GM12878 (cell line): ENCODE measurements at regions not wholly inside any gene's neighbourhood (a gene's known extent, or its start where the extent isn't known, plus 50 kb on each side); places are given as distances from the start of the nearest gene placed in this dataset.

Source experiments
- ATAC-seq: fragments of 200-7000 bp; cut with Tn5 transposase; 3 replicates; pipeline ENCODE4 v1.9.1; 2020; ENCODE audit warnings: mild to moderate bottlenecking, moderate library complexity
- BruUV-seq: library from RNA; stranded (reverse); fragments of 400-500 nt; replicated peaks from 2 replicates; lab custom pipeline; 2021; lab: Mats Ljungman, UMichigan
- CTCF ChIA-PET: fragments of 300-600 bp; sonication (Branson Sonifier 250); formaldehyde crosslinking; extraction: SDS; loops from one replicate; lab custom pipeline; 2021; ENCODE audit warnings: inconsistent platforms; lab: Yijun Ruan, JAX
- POLR2A ChIA-PET: fragments of 350-600 bp; formaldehyde crosslinking; extraction: SDS; loops from one replicate; lab custom pipeline; 2021; ENCODE audit warnings: inconsistent platforms; lab: Charles Lee
- RAD21 ChIA-PET: fragments of 300-600 bp; sonication (Branson Sonifier 250); formaldehyde crosslinking; loops from one replicate; lab custom pipeline; 2023; ENCODE audit warnings: antibody characterized with exemption; ENCODE audit not compliant: unreplicated experiment; lab: Charles Lee
- SMC1A ChIA-PET: fragments of 300-600 bp; sonication (Branson Sonifier 250); formaldehyde crosslinking; loops from one replicate; lab custom pipeline; 2023; ENCODE audit not compliant: unreplicated experiment, uncharacterized antibody; lab: Charles Lee
- DNase-seq: peaks from one replicate; pipeline ENCODE4 v3.0.0-alpha.2; 2011; ENCODE audit warnings: low read depth, low spot score
- FAIRE-seq: peaks from 3 replicates; lab custom pipeline; 2011; peaks lifted over from hg19 to GRCh38; lab: Jason Lieb, UNC
- H2AFZ ChIP-seq: 2 replicates; pipeline ENCODE4 v1.6.0; 2011; ENCODE audit warnings: low read depth, low read length, control low read depth; ENCODE audit not compliant: control insufficient read depth
- H3K27ac ChIP-seq: 2 replicates; pipeline ENCODE4 v1.5.1; 2011; ENCODE audit warnings: control low read depth; ENCODE audit not compliant: control insufficient read depth, insufficient read depth
- H3K27me3 ChIP-seq, 2 experiments: replicated peaks in 1 of 2; 2 replicates each; pipeline versions ENCODE4 v1.6.0 to v1.6.1; 2011; ENCODE audit warnings: low read length in 1 of 2; ENCODE audit not compliant: control insufficient read depth in 2 of 2, insufficient read depth in 2 of 2
- H3K36me3 ChIP-seq, 2 experiments: 2 replicates each; pipeline ENCODE4 v1.5.1; 2011; ENCODE audit warnings: low read length in 1 of 2; ENCODE audit not compliant: control insufficient read depth in 2 of 2, insufficient read depth in 2 of 2
- H3K4me1 ChIP-seq: 2 replicates; pipeline ENCODE4 v1.6.1; 2011; ENCODE audit warnings: mild to moderate bottlenecking, low read length, moderate library complexity, mixed read lengths; ENCODE audit not compliant: control insufficient read depth, insufficient read depth
- H3K4me2 ChIP-seq: 2 replicates; pipeline ENCODE4 v1.6.0; 2011; ENCODE audit warnings: control low read depth; ENCODE audit not compliant: control insufficient read depth, insufficient read depth
- H3K4me3 ChIP-seq: fragments of 200-600 bp; sonication (generic); 2 replicates; pipeline ENCODE4 v1.5.1; 2016
- H3K79me2 ChIP-seq: 2 replicates; pipeline ENCODE4 v1.6.0; 2011; ENCODE audit warnings: low read length; ENCODE audit not compliant: control insufficient read depth, insufficient read depth
- H3K9ac ChIP-seq: 2 replicates; pipeline ENCODE4 v1.8.0; 2011; ENCODE audit warnings: low read length, control low read depth, mixed read lengths; ENCODE audit not compliant: control insufficient read depth, insufficient read depth
- H3K9me3 ChIP-seq: replicated peaks from 3 replicates; pipeline ENCODE4 v1.5.1; 2011; ENCODE audit warnings: mild to moderate bottlenecking, low read length; ENCODE audit not compliant: control insufficient read depth, insufficient read depth
- H4K20me1 ChIP-seq: 2 replicates; pipeline ENCODE4 v1.6.0; 2011; ENCODE audit not compliant: control insufficient read depth, insufficient read depth
- BCL11A ChIP-seq: IDR thresholded peaks from 2 replicates; pipeline ENCODE4 v1.6.1; 2011; ENCODE audit warnings: low read depth, low read length
- BRCA1 ChIP-seq: IDR thresholded peaks from 2 replicates; pipeline ENCODE4 v1.6.1; 2011; ENCODE audit warnings: low read depth, low read length, improper control_type of control experiment
- DPF2 ChIP-seq: fragments of 450-650 bp; IDR thresholded peaks from 2 replicates; pipeline ENCODE4 v1.6.1; 2017; ENCODE audit warnings: mild to moderate bottlenecking
- E4F1 ChIP-seq: fragments of 450-650 bp; IDR thresholded peaks from 2 replicates; pipeline ENCODE4 v1.6.1; 2018; ENCODE audit warnings: borderline replicate concordance, mild to moderate bottlenecking; ENCODE audit not compliant: partially characterized antibody
- EED ChIP-seq: sonication (generic); IDR thresholded peaks from 2 replicates; pipeline ENCODE4 v1.6.1; 2016; ENCODE audit warnings: antibody characterized with exemption, low read depth
- MEF2B ChIP-seq: fragments of 450-650 bp; IDR thresholded peaks from 2 replicates; pipeline ENCODE4 v1.6.1; 2018; ENCODE audit warnings: mild to moderate bottlenecking, moderate library complexity; ENCODE audit not compliant: partially characterized antibody, poor library complexity, severe bottlenecking
- RUNX3 ChIP-seq: IDR thresholded peaks from 2 replicates; pipeline ENCODE4 v1.6.1; 2012; ENCODE audit warnings: low read length, inconsistent platforms
- SKIL ChIP-seq: fragments of 450-650 bp; IDR thresholded peaks from 2 replicates; pipeline ENCODE4 v1.6.1; 2017; ENCODE audit warnings: mild to moderate bottlenecking, low read depth, inconsistent platforms; ENCODE audit not compliant: poor library complexity, severe bottlenecking
- SPI1 ChIP-seq: IDR thresholded peaks from 2 replicates; pipeline ENCODE4 v1.6.1; 2011; ENCODE audit warnings: low read depth, mild to moderate bottlenecking, low read length, moderate library complexity, borderline replicate concordance; ENCODE audit not compliant: insufficient read depth
- SREBF2 ChIP-seq: IDR thresholded peaks from 2 replicates; pipeline ENCODE4 v1.6.1; 2012; ENCODE audit warnings: mild to moderate bottlenecking, low read length
- YBX1 ChIP-seq: fragments of 450-650 bp; IDR thresholded peaks from 2 replicates; pipeline ENCODE4 v1.6.1; 2016; ENCODE audit warnings: antibody characterized with exemption
- ZNF217 ChIP-seq: fragments of 450-650 bp; IDR thresholded peaks from 2 replicates; pipeline ENCODE4 v1.6.1; 2017; ENCODE audit warnings: antibody characterized with exemption, mild to moderate bottlenecking
- ZZZ3 ChIP-seq: IDR thresholded peaks from 2 replicates; pipeline ENCODE4 v1.6.1; 2011; ENCODE audit warnings: low read depth; ENCODE audit not compliant: control insufficient read depth, insufficient read length
- WGBS: methylation state at CpG from one replicate; pipeline ENCODE4 v1.1.6; 2016; ENCODE audit warnings: low lambda C conversion rate; ENCODE audit not compliant: insufficient replicate concordance, insufficient coverage; ENCODE audit errors: missing lambda C conversion rate; 5-methylcytosine and 5-hydroxymethylcytosine counted together
- in situ Hi-C: fragments of 300-500 bp; cut with MboI; formaldehyde crosslinking; loops from 9 replicates; pipeline ENCODE4 v1.14.3; 2018; ENCODE audit warnings: mixed read lengths
- intact Hi-C: fragments of 100-400 bp; cut with micrococcal nuclease; formaldehyde crosslinking; loops from one replicate; pipeline ENCODE4 v1.14.2; 2022; ENCODE audit not compliant: unreplicated experiment

- Histone ChIP-seq H3K4me1 (no peaks in the 10 kb centered on the region), H3K4me2 (no peak overlapping the region), H3K36me3 (no peaks in the 10 kb centered on the region), H4K20me1 (no peaks in the 10 kb centered on the region), H3K79me2 (no peaks in the 10 kb centered on the region), H2AFZ (no peak overlapping the region), H3K27me3 (no peaks in the 10 kb centered on the region), H3K9ac (no peak overlapping the region), H3K27ac (no peak overlapping the region), H3K4me3 (no peak overlapping the region), H3K9me3 (no peaks in the 10 kb centered on the region)
- ChIA-PET POLR2A (no interaction called here), CTCF (interaction anchor here (0.6 to 0.8 kb wide), 2 partner anchors 25 to 37 kb away, joined by 3 read pairs; no protein-coding TSS in a partner anchor), SMC1A (interaction anchor here (0.7 kb wide), 1 partner anchor 225 kb away, joined by 3 read pairs; no protein-coding TSS in a partner anchor), RAD21 (no interaction called here)
- no peak for TF ChIP-seq ZZZ3
- TF ChIP-seq DPF2: no peak
- TF ChIP-seq E4F1: no peak
- TF ChIP-seq YBX1: no peak
- FAIRE-seq (no peak), DNase-seq (no peak), ATAC-seq (no peak)
- 12% methylated on average over 6 of the region's 6 CpGs for WGBS
- in situ Hi-C loops (no loop called here), intact Hi-C loops (no loop called here)
- no TSS peak for BruUV-seq
These were observed 536.9 kb downstream of the TMX3 start for GRCh38 chr18:68177807-68178702.

GRCh38 chr18:68176901-68177300 is 538.0 kb downstream of the TMX3 start:
- POLR2A ChIA-PET: no interaction called here
- no TSS peak for BruUV-seq
- TF ChIP-seq SPI1: no peak
- no peak for TF ChIP-seq EED
- no peak for TF ChIP-seq ZNF217
- TF ChIP-seq SKIL: no peak
- TF ChIP-seq RUNX3: no peak
- TF ChIP-seq BRCA1: no peak
- TF ChIP-seq SREBF2: no peak
- TF ChIP-seq BCL11A: no peak
- no peak for TF ChIP-seq MEF2B

More at GRCh38 chr18:68176901-68177300, 538.0 kb downstream of the TMX3 start:
- Histone ChIP-seq H3K4me2 (no peak overlapping the region), H3K9me3 (no peaks in the 10 kb centered on the region), H3K27ac (no peak overlapping the region), H3K27me3 (no peaks in the 10 kb centered on the region), H2AFZ (no peak overlapping the region), H3K36me3 (no peaks in the 10 kb centered on the region), H3K79me2 (no peaks in the 10 kb centered on the region), H3K9ac (no peak overlapping the region), H3K4me3 (no peak overlapping the region), H3K4me1 (no peaks in the 10 kb centered on the region), H4K20me1 (no peaks in the 10 kb centered on the region)
- in situ Hi-C loops: no loop called here
- ChIA-PET RAD21 (no interaction called here), CTCF (interaction anchor here (1.0 kb wide), 1 partner anchor 25 kb away, joined by 3 read pairs; no protein-coding TSS in a partner anchor), SMC1A (no interaction called here)
- DNase-seq (no peak), FAIRE-seq (no peak), ATAC-seq (no peak)
- intact Hi-C loops: no loop called here
